ENCODE measurements at regions not wholly inside any gene's neighbourhood (a gene's known extent, or its start where the extent isn't known, plus 50 kb on each side); places are given as distances from the start of the nearest gene placed in this dataset.

DNA sequence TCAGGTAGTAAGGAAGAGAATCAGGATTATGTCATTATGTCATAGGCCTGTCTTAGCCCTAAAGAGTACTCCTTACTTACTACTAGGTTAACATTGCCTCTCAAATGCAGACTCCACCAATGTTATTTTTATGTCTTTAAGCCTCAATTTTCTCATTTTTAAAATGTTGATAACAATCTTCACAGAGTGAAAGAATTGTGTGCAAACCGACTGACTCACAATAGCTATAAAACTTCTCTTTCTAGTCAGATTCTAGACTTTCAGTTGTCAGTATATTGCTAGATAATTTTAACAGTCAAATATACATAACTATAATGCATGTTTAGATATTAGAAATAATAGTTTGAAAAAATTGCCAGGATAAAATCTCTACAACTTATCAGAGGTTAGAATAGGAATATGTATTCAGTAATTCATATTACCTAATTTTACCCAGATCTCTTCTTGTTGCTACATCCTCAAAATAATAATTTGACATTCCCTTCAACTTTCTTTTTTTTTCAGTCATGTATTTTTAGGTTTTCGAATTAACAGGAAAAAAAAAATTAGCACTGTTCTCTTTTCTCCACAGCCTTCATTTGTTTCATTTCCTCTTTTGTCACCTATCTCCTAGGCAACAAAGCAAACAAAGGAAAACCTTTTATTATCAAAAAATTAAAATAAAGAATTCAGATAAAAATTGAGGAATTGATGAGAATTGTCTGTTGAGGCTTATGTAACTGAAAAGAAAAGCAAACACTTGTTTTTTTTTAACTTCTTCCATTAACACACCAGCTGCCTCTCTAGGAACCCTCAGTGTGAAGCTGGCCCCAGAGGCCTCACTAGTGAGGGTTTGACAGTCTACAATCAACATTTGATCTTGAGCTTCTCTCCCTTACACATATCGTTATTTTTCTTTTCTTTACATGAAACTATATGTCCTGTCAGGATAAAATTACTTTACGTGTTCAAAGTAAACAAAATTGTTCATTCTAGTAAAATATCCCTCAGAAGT lies 279.0 kb downstream of the CALCRL start (continued):
- TF ChIP-seq NFIC (IDR thresholded peaks at IDR 0.05; ENCODE audit: low read depth, low read length), result peak; percentile 64
- TF ChIP-seq IKZF2 (IDR thresholded peaks at IDR 0.05), result peak; percentile 94 to 96
- no peak for TF ChIP-seq RBBP5 (conservative IDR thresholded peaks at IDR 0.05)
- TF ChIP-seq SPI1 (IDR thresholded peaks at IDR 0.05; ENCODE audit: borderline replicate concordance, insufficient read depth, low read depth, low read length), result peak; percentile 94
- peak; percentile 82 for TF ChIP-seq MEF2B (IDR thresholded peaks at IDR 0.05; ENCODE audit: partially characterized antibody, poor library complexity, severe bottlenecking)
- peak; percentile 71; the same call in 1 of the 2 replicates for TF ChIP-seq ZNF24 (IDR thresholded peaks at IDR 0.05)

DNA sequence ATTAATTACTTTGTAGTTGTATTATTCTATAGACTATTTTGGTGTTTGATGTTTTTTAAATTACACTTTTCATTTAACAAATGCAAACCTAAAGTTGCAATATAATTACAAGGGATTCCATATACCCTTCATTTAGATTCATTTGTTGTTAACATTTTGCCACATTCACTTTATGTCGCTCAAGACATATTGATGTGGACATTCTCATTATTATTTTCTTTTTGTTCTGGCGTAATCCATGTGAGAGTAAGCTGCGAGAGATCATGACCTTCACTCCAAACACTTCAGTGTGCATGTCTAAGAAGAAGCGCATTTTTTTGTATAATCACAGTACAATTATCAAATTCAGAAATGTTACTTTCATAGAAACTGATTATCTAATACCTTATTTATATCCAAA lies 280.6 kb downstream of the CALCRL start:
- Histone ChIP-seq H3K4me2 (ENCODE audit: control insufficient read depth, insufficient read depth) (no peak overlapping the region), H4K20me1 (ENCODE audit: control insufficient read depth, insufficient read depth) (no peaks in the 10 kb centered on the region), H3K9me3 (replicated peaks; ENCODE audit: control insufficient read depth, insufficient read depth, low read length) (no peaks in the 10 kb centered on the region; the same call in 2 of the 3 replicates), H3K9ac (ENCODE audit: control insufficient read depth, insufficient read depth, low read length) (no peak overlapping the region), H3K4me3 (no peak overlapping the region), H3K27ac (ENCODE audit: control insufficient read depth, insufficient read depth) (no peak overlapping the region), H3K36me3 (ENCODE audit: control insufficient read depth in 2 of 2, insufficient read depth in 2 of 2, low read length in 1 of 2) (no peaks in the 10 kb centered on the region), H3K79me2 (ENCODE audit: control insufficient read depth, insufficient read depth, low read length) (no peaks in the 10 kb centered on the region), H3K27me3 (replicated peaks in 1 of 2; ENCODE audit: control insufficient read depth in 2 of 2, insufficient read depth in 2 of 2, low read length in 1 of 2) (no peaks in the 10 kb centered on the region), H3K4me1 (ENCODE audit: control insufficient read depth, insufficient read depth, low read length) (peaks cover 27% of the 10 kb centered on the region), H2AFZ (ENCODE audit: control insufficient read depth, low read depth, low read length) (no peak overlapping the region)
- CTCF ChIA-PET, result interaction anchor here (1.0 to 2.1 kb wide), 2 partner anchors 29 to 281 kb away, joined by 4 to 5 read pairs; partner anchors contain the start of gene CALCRL
- intact Hi-C loops (cut with micrococcal nuclease; ENCODE audit: unreplicated experiment), result no loop called here
- ATAC-seq (no peak), FAIRE-seq (no peak), DNase-seq (ENCODE audit: low read depth, low spot score) (no peak)
- no TSS peak for BruUV-seq (replicated peaks)
- WGBS (ENCODE audit: insufficient coverage, insufficient replicate concordance, low lambda C conversion rate, missing lambda C conversion rate), result 73% methylated on average over 4 of the region's 4 CpGs
- no peak for TF ChIP-seq FOXM1 (IDR thresholded peaks at IDR 0.05; ENCODE audit: low read depth, low read length)
- TF ChIP-seq, protein P1, sequence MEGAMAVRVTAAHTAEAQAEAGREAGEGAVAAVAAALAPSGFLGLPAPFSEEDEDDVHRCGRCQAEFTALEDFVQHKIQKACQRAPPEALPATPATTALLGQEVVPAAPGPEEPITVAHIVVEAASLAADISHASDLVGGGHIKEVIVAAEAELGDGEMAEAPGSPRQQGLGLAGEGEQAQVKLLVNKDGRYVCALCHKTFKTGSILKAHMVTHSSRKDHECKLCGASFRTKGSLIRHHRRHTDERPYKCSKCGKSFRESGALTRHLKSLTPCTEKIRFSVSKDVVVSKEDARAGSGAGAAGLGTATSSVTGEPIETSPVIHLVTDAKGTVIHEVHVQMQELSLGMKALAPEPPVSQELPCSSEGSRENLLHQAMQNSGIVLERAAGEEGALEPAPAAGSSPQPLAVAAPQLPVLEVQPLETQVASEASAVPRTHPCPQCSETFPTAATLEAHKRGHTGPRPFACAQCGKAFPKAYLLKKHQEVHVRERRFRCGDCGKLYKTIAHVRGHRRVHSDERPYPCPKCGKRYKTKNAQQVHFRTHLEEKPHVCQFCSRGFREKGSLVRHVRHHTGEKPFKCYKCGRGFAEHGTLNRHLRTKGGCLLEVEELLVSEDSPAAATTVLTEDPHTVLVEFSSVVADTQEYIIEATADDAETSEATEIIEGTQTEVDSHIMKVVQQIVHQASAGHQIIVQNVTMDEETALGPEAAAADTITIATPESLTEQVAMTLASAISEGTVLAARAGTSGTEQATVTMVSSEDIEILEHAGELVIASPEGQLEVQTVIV (IDR thresholded peaks at IDR 0.05; ENCODE audit: borderline replicate concordance, partially characterized antibody), result no peak
- TF ChIP-seq, protein P2, sequence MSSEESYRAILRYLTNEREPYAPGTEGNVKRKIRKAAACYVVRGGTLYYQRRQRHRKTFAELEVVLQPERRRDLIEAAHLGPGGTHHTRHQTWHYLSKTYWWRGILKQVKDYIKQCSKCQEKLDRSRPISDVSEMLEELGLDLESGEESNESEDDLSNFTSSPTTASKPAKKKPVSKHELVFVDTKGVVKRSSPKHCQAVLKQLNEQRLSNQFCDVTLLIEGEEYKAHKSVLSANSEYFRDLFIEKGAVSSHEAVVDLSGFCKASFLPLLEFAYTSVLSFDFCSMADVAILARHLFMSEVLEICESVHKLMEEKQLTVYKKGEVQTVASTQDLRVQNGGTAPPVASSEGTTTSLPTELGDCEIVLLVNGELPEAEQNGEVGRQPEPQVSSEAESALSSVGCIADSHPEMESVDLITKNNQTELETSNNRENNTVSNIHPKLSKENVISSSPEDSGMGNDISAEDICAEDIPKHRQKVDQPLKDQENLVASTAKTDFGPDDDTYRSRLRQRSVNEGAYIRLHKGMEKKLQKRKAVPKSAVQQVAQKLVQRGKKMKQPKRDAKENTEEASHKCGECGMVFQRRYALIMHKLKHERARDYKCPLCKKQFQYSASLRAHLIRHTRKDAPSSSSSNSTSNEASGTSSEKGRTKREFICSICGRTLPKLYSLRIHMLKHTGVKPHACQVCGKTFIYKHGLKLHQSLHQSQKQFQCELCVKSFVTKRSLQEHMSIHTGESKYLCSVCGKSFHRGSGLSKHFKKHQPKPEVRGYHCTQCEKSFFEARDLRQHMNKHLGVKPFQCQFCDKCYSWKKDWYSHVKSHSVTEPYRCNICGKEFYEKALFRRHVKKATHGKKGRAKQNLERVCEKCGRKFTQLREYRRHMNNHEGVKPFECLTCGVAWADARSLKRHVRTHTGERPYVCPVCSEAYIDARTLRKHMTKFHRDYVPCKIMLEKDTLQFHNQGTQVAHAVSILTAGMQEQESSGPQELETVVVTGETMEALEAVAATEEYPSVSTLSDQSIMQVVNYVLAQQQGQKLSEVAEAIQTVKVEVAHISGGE (CRISPR knock-in tag; IDR thresholded peaks at IDR 0.05), result no peak
- TF ChIP-seq, protein P3, sequence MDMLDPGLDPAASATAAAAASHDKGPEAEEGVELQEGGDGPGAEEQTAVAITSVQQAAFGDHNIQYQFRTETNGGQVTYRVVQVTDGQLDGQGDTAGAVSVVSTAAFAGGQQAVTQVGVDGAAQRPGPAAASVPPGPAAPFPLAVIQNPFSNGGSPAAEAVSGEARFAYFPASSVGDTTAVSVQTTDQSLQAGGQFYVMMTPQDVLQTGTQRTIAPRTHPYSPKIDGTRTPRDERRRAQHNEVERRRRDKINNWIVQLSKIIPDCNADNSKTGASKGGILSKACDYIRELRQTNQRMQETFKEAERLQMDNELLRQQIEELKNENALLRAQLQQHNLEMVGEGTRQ (IDR thresholded peaks at IDR 0.05; ENCODE audit: borderline replicate concordance, low read depth, low read length), result no peak
- no peak for TF ChIP-seq PML (IDR thresholded peaks at IDR 0.05; ENCODE audit: low read length)
- in situ Hi-C loops (cut with MboI), result no loop called here
- SMC1A ChIA-PET (ENCODE audit: uncharacterized antibody, unreplicated experiment), result interaction anchor here (0.8 to 5.0 kb wide), 11 partner anchors 13 to 305 kb away, joined by 3 to 25 read pairs (median 4); partner anchors contain the start of gene CALCRL
- POLR2A ChIA-PET, result interaction anchor here (0.7 kb wide), 1 partner anchor 378 kb away, joined by 3 read pairs; no protein-coding TSS in a partner anchor
- RAD21 ChIA-PET (ENCODE audit: unreplicated experiment), result interaction anchor here (2.5 kb wide), 1 partner anchor 280 kb away, joined by 10 read pairs; the partner anchor contains the start of gene CALCRL

All from GM12878 (cell line).